HEK293T (cell line): ENCODE measurements at regions not wholly inside any gene's neighbourhood (a gene's known extent, or its start where the extent isn't known, plus 50 kb on each side); places are given as distances from the start of the nearest gene placed in this dataset.

Source experiments
- CTCF ChIA-PET: fragments of 350-600 bp; formaldehyde crosslinking; extraction: SDS; loops from one replicate; lab custom pipeline; 2021; ENCODE audit warnings: antibody characterized with exemption, inconsistent platforms; lab: Yijun Ruan, JAX
- POLR2A ChIA-PET: fragments of 350-600 bp; formaldehyde crosslinking; extraction: SDS; loops from one replicate; lab custom pipeline; 2020; ENCODE audit warnings: antibody characterized with exemption, inconsistent platforms; lab: Yijun Ruan, JAX
- DNase-seq: peaks from one replicate; pipeline ENCODE4 v3.0.0; 2012; ENCODE audit warnings: mixed read lengths; ENCODE audit errors: extremely low spot score
- ARNT ChIP-seq: fragments of 450-650 bp; IDR thresholded peaks from 2 replicates; pipeline ENCODE4 v1.6.1; 2017; ENCODE audit warnings: mild to moderate bottlenecking
- BHLHE40 ChIP-seq: fragments of 450-650 bp; IDR thresholded peaks from 2 replicates; pipeline ENCODE4 v1.6.1; 2016; ENCODE audit warnings: mild to moderate bottlenecking, moderate library complexity, borderline replicate concordance
- CTBP1 ChIP-seq: fragments of 450-650 bp; IDR thresholded peaks from 2 replicates; pipeline ENCODE4 v1.6.1; 2016; ENCODE audit warnings: borderline replicate concordance
- ELF4 ChIP-seq: fragments of 450-650 bp; IDR thresholded peaks from 2 replicates; pipeline ENCODE4 v1.6.1; 2017; ENCODE audit warnings: antibody characterized with exemption
- FOXA1 ChIP-seq: fragments of 450-650 bp; IDR thresholded peaks from 2 replicates; pipeline ENCODE4 v1.6.1; 2016; ENCODE audit warnings: mild to moderate bottlenecking
- FOXK2 ChIP-seq: fragments of 450-650 bp; IDR thresholded peaks from 2 replicates; pipeline ENCODE4 v1.6.1; 2016; ENCODE audit warnings: mild to moderate bottlenecking
- FOXM1 ChIP-seq: fragments of 450-650 bp; IDR thresholded peaks from 2 replicates; pipeline ENCODE4 v1.6.1; 2017; ENCODE audit warnings: mild to moderate bottlenecking, borderline replicate concordance
- HDGF ChIP-seq: fragments of 450-650 bp; IDR thresholded peaks from 2 replicates; pipeline ENCODE4 v1.6.1; 2017; ENCODE audit warnings: antibody characterized with exemption, borderline replicate concordance
- L3MBTL2 ChIP-seq: fragments of 450-650 bp; conservative IDR thresholded peaks from 2 replicates; pipeline ENCODE4 v1.6.1; 2016; ENCODE audit warnings: mild to moderate bottlenecking
- LEF1 ChIP-seq: fragments of 450-650 bp; IDR thresholded peaks from 2 replicates; pipeline ENCODE4 v1.6.1; 2017; ENCODE audit warnings: mild to moderate bottlenecking, borderline replicate concordance
- NFRKB ChIP-seq: fragments of 450-650 bp; IDR thresholded peaks from 2 replicates; pipeline ENCODE4 v1.6.1; 2016; ENCODE audit warnings: mild to moderate bottlenecking, moderate library complexity
- PKNOX1 ChIP-seq: fragments of 450-650 bp; IDR thresholded peaks from 2 replicates; pipeline ENCODE4 v1.6.1; 2016
- SP1 ChIP-seq: fragments of 450-650 bp; IDR thresholded peaks from 2 replicates; pipeline ENCODE4 v1.6.1; 2017
- SUZ12 ChIP-seq: fragments of 450-650 bp; IDR thresholded peaks from 2 replicates; pipeline ENCODE4 v1.6.1; 2016; ENCODE audit warnings: mild to moderate bottlenecking
- TARDBP ChIP-seq: fragments of 450-650 bp; IDR thresholded peaks from 2 replicates; pipeline ENCODE4 v1.6.1; 2016
- ZNF384 ChIP-seq: fragments of 450-650 bp; IDR thresholded peaks from 2 replicates; pipeline ENCODE4 v1.6.1; 2016

- DNase-seq, result peak; percentile 68
- CTCF ChIA-PET, result interaction anchor here (0.6 kb wide), 1 partner anchor 86 kb away, joined by 4 read pairs; no protein-coding TSS in a partner anchor
- TF ChIP-seq HDGF (no peak), SP1 (no peak), PKNOX1 (no peak), CTBP1 (no peak), TARDBP (no peak), ARNT (no peak), NFRKB (no peak)
- POLR2A ChIA-PET, result interaction anchor here (1.1 to 2.1 kb wide), 2 partner anchors 324 kb away, joined by 6 to 8 read pairs; partner anchors contain the start of gene TLE4
Measured at GRCh38 chr9:79895232-79895631, 323.5 kb downstream of the TLE4 start.

GRCh38 chr9:79889369-79889768, 317.6 kb downstream of the TLE4 start:
- ChIA-PET POLR2A (no interaction called here), CTCF (no interaction called here)
- TF ChIP-seq TARDBP (no peak), CTBP1 (no peak), ELF4 (no peak), LEF1 (no peak), NFRKB (no peak), FOXM1 (no peak)
- DNase-seq, result no peak

GRCh38 chr9:79885093-79885857, 313.5 kb downstream of the TLE4 start:
- ChIA-PET CTCF (no interaction called here), POLR2A (interaction anchor here (0.7 kb wide), 1 partner anchor 314 kb away, joined by 3 read pairs; the partner anchor contains the start of gene TLE4)
- DNase-seq, result no peak
- TF ChIP-seq ARNT (no peak), BHLHE40 (no peak), ZNF384 (no peak), FOXK2 (no peak), FOXM1 (no peak), L3MBTL2 (no peak), ELF4 (no peak), SUZ12 (no peak)

- TF ChIP-seq CTBP1 (no peak), SUZ12 (no peak), PKNOX1 (no peak), L3MBTL2 (no peak), BHLHE40 (no peak), ELF4 (no peak), SP1 (no peak), FOXA1 (no peak), ARNT (no peak), FOXK2 (no peak), ZNF384 (no peak)
- ChIA-PET POLR2A (interaction anchor here (0.7 kb wide), 1 partner anchor 313 kb away, joined by 3 read pairs; the partner anchor contains the start of gene TLE4), CTCF (no interaction called here)
- no peak for DNase-seq
Measured at GRCh38 chr9:79884546-79884945, 312.8 kb downstream of the TLE4 start.

- CTCF ChIA-PET, result no interaction called here
- POLR2A ChIA-PET, result no interaction called here
- DNase-seq, result no peak
- no peak for TF ChIP-seq FOXM1
- TF ChIP-seq SUZ12, result no peak
- TF ChIP-seq L3MBTL2, result no peak
- no peak for TF ChIP-seq ZNF384
- no peak for TF ChIP-seq ELF4
- no peak for TF ChIP-seq CTBP1
- TF ChIP-seq ARNT, result no peak
- no peak for TF ChIP-seq PKNOX1
- TF ChIP-seq FOXK2, result no peak
Measured at GRCh38 chr9:79883073-79883645, 311.4 kb downstream of the TLE4 start.

GRCh38 chr9:79880626-79881025, 308.9 kb downstream of the TLE4 start:
- DNase-seq, result no peak
- POLR2A ChIA-PET, result interaction anchor here (0.9 kb wide), 1 partner anchor 9 kb away, joined by 3 read pairs; no protein-coding TSS in a partner anchor
- TF ChIP-seq NFRKB (no peak), ARNT (no peak), ELF4 (no peak), ZNF384 (no peak), SP1 (no peak), FOXK2 (no peak), FOXA1 (no peak), HDGF (no peak), BHLHE40 (no peak)
- CTCF ChIA-PET, result no interaction called here
